ENCODE measurements at regions not wholly inside any gene's neighbourhood (a gene's known extent, or its start where the extent isn't known, plus 50 kb on each side); places are given as distances from the start of the nearest gene placed in this dataset.

DNA sequence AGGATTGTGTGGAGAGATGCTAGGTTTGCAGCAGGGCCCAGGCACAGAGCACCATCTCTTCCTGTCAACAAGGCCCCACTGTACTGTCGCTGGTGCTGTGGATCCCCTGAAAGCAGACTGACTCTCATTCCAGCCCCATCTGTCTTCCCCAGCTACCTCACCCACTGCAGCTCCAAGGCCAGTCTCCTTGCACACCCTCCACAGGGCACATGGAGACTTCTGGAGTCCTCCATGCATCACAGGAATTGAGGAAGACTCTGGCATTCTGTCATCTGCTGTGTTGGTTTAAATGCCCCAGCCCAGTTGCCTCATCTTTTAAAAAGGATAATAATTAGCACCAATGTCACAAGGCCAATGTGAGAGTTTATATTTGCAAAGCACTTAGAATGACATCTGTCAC lies 301.2 kb downstream of the RPLP1 start:
- no peak for TF ChIP-seq ZNF423 (CRISPR knock-in tag; IDR thresholded peaks at IDR 0.05)
- no peak for TF ChIP-seq NR2C2 (CRISPR knock-in tag; IDR thresholded peaks at IDR 0.05)

Measured in WTC11 (cell line).